ENCODE measurements at regions not wholly inside any gene's neighbourhood (a gene's known extent, or its start where the extent isn't known, plus 50 kb on each side); places are given as distances from the start of the nearest gene placed in this dataset.

GRCh38 chr12:30442461-30442860 lies 253.2 kb downstream of the IPO8 start:
- no peak overlapping the region for H3K27ac ChIP-seq
- no peak overlapping the region for H3K4me3 ChIP-seq

GRCh38 chr12:30440826-30441602 lies 254.7 kb downstream of the IPO8 start:
- H3K27ac ChIP-seq: no peak overlapping the region

GRCh38 chr12:30439201-30439600 lies 256.5 kb downstream of the IPO8 start:
- H3K4me3 ChIP-seq: no peak overlapping the region
- no peak overlapping the region for H3K27ac ChIP-seq

More at GRCh38 chr12:30440826-30441602, 254.7 kb downstream of the IPO8 start:
- no peak overlapping the region for H3K4me3 ChIP-seq

- H3K4me3 ChIP-seq: no peak overlapping the region
- H3K27ac ChIP-seq: no peak overlapping the region
These were observed 257.0 kb downstream of the IPO8 start for GRCh38 chr12:30438601-30439041.

- peak overlapping the region in 1 of 21 experiments; percentile 35 for H3K27ac ChIP-seq
These were observed 258.1 kb downstream of the IPO8 start for GRCh38 chr12:30437616-30438015.

GRCh38 chr12:30437044-30437443 lies 258.6 kb downstream of the IPO8 start:
- peak overlapping the region in 1 of 21 experiments; percentile 35 for H3K27ac ChIP-seq
- no peak overlapping the region for H3K4me3 ChIP-seq

More at GRCh38 chr12:30437616-30438015, 258.1 kb downstream of the IPO8 start:
- H3K4me3 ChIP-seq: no peak overlapping the region

DNA sequence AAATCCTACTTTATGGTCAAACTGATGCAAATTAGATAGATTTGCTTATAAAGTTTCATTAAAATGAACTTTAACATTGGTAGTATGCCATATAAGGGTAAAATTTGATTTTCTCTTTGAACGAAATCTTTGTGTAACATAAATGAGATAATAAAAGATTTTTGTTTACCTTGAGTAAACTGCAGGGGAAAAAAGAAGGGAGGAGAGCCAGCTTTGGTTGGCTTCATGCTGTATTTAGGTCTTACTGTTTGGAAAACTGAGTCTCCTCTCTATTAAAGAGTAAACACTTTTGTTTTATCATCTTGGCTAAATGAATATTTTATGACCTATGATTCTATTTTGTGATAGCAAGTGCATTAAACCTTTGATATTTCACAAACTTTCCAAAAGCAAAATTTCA lies 267.6 kb downstream of the IPO8 start:
- Histone ChIP-seq H3K27ac (no peak overlapping the region), H3K4me3 (no peak overlapping the region)

DNA sequence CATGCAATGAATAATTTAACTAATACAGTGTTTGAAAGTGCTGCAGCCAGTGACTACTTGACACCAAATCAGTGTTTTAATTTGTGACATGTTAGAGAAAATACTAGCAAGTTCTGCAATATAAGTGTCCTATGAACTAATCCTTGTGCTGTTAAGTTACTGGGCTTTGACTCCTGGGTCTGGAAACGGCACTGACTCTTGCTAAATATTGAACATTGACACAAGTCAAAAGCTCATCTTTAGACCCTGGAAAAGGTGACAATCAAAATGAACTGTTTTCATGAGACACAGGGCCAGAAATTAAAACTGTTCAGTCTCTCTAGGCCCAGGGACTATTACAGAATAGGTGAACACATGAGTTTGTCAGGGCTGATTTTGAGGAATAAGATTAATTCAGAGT lies 268.1 kb downstream of the IPO8 start:
- Histone ChIP-seq H3K27ac (no peak overlapping the region), H3K4me3 (no peak overlapping the region)

- Histone ChIP-seq H3K27ac (no peak overlapping the region), H3K4me3 (no peak overlapping the region)
These were observed 270.2 kb downstream of the IPO8 start for GRCh38 chr12:30425445-30425844.

- H3K27ac ChIP-seq: no peak overlapping the region
- no peak overlapping the region for H3K4me3 ChIP-seq
These were observed 272.3 kb downstream of the IPO8 start for GRCh38 chr12:30423330-30423729.

DNA sequence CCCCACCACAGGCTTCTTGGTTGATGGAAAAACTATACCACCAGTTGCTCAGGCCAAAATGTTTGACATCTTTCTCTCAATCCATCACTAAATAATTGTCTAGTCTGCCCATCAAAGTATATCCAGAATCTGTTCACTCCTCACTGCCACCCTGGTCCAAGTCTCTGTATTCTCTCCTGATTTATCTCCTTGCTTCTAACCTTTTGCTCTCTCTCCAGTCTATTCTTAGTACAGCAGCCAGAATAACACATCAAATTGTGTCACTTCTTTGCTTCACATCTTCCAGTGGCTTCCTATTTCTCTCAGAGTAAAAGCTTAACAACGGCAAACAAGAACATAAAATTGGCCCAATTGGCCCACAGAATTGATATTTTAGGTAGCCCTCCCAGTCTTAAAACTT lies 272.8 kb downstream of the IPO8 start:
- H3K4me3 ChIP-seq: no peak overlapping the region
- no peak overlapping the region for H3K27ac ChIP-seq

GRCh38 chr12:30420561-30420960 lies 275.1 kb downstream of the IPO8 start:
- H3K27ac ChIP-seq: no peak overlapping the region
- no peak overlapping the region for H3K4me3 ChIP-seq

DNA sequence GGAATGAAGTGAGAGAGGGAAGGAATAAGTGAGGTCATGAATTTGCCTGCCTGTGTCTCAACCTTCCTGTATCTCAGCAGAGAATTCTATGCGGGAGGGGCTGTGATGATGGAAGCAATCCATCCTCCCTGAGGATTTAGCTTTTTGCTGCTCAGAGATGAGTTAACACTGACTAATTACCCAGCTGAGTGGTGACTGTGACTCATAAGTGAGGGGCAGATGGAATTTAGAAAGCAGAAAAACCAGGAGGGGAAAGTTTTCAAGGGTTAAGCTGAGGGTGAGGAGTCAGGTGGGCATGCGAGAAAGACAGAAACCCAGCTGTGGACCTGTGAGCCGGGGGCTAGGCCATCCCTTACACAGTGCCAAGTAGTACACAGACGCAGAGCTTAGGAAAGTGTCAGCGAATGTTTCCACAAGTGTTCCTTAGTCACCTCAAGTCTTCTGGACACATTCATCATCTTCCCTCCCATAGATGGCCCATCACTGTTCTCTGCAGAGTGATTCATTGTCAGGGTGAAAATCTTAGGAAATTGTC lies 277.9 kb downstream of the IPO8 start:
- H3K27ac ChIP-seq: peak overlapping the region in 4 of 21 experiments; percentile 11 to 64 (median 36)

GRCh38 chr12:30416631-30417030 lies 279.0 kb downstream of the IPO8 start:
- Histone ChIP-seq H3K4me3 (no peak overlapping the region), H3K27ac (no peak overlapping the region)

More for the DNA sequence above, 277.9 kb downstream of the IPO8 start:
- no peak overlapping the region for H3K4me3 ChIP-seq

GRCh38 chr12:30415777-30416176 lies 279.9 kb downstream of the IPO8 start:
- no peak overlapping the region for H3K27ac ChIP-seq
- H3K4me3 ChIP-seq: no peak overlapping the region

DNA sequence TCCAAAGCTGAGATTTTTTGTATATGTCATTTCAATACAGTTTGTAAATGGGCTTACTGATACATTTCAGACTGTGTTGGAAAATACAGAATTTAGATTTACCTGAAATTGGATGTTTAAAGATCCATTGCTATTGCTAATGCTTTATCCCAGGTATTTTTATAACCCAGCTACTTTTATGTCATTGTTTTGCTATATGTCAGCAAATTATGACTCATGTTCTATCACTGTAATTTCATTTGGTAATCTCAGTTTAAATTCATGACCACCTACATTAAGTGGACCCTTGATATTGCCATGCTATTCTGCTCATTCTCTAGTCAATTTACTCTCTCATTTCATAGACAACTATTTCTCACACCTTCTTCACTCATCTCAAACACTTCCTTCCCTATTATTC lies 281.2 kb downstream of the IPO8 start:
- Histone ChIP-seq H3K4me3 (no peak overlapping the region), H3K27ac (no peak overlapping the region)

GRCh38 chr12:30400349-30400748 lies 295.3 kb downstream of the IPO8 start:
- H3K4me3 ChIP-seq: no peak overlapping the region
- H3K27ac ChIP-seq: no peak overlapping the region

- H3K4me3 ChIP-seq: no peak overlapping the region
- H3K27ac ChIP-seq: no peak overlapping the region
These were observed 295.8 kb downstream of the IPO8 start for GRCh38 chr12:30399859-30400258.

DNA sequence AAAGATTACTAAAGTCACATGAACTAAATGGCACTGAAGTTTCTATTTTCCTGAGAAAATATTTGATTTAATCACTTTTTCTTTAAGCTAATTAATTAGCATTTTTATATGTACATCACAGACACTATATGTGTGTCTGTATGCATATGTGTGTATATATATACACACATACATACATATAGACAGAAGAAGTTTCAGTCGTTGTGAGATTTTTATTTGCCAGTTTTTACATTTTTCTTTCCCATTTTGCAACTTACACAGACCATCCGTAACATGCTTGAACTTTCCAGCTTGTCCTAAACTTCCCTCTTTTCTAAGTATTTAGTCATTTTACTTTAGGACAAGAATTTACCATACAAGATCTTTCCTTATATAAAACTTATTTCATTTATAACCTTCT lies 299.1 kb downstream of the IPO8 start:
- Histone ChIP-seq H3K4me3 (no peak overlapping the region), H3K27ac (no peak overlapping the region)

- no peak overlapping the region for H3K4me3 ChIP-seq
- no peak overlapping the region for H3K27ac ChIP-seq
These were observed 300.5 kb downstream of the IPO8 start for GRCh38 chr12:30395190-30395589.

GRCh38 chr12:30391766-30392366 lies 303.8 kb downstream of the IPO8 start:
- Histone ChIP-seq H3K27ac (no peak overlapping the region), H3K4me3 (no peak overlapping the region)

Measured in skin epidermis (tissue), 12 donors.